DND-41 (cell line): ENCODE measurements at regions not wholly inside any gene's neighbourhood (a gene's known extent, or its start where the extent isn't known, plus 50 kb on each side); places are given as distances from the start of the nearest gene placed in this dataset.

ENCODE experiments used
- EZH2 ChIP-seq: IDR thresholded peaks from 3 replicates; pipeline ENCODE4 v1.6.1; 2012; ENCODE audit warnings: borderline replicate concordance, low read depth, mild to moderate bottlenecking, moderate library complexity, low read length, inconsistent platforms; ENCODE audit not compliant: severe bottlenecking
- TF ChIP-seq, protein P1 (sequence below): IDR thresholded peaks from 2 replicates; pipeline ENCODE4 v1.5.1; 2012; ENCODE audit warnings: borderline replicate concordance, low read length, moderate library complexity, mild to moderate bottlenecking; ENCODE audit not compliant: poor library complexity, severe bottlenecking; ENCODE audit errors: extremely low read depth

DNA sequence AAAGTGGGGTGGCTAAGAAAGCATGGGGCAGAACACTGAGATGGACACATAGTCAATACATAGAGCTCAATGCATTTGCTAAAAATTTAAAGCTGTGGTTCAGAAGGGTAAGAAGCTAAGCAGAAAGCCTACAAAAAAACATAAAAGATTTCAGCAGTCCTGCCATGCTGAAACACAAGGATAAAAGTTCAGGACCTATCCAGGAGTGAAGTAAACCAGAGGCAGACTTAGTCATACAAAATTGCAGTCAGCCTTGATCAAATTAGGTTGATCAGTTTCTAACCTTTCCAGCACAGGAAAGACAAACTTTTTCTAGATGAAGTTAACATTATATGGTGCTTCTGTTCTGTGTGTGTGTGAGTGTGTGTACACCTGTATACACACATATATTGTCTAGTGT lies 120.8 kb upstream of the RBMS1 start:
- TF ChIP-seq, protein P1, sequence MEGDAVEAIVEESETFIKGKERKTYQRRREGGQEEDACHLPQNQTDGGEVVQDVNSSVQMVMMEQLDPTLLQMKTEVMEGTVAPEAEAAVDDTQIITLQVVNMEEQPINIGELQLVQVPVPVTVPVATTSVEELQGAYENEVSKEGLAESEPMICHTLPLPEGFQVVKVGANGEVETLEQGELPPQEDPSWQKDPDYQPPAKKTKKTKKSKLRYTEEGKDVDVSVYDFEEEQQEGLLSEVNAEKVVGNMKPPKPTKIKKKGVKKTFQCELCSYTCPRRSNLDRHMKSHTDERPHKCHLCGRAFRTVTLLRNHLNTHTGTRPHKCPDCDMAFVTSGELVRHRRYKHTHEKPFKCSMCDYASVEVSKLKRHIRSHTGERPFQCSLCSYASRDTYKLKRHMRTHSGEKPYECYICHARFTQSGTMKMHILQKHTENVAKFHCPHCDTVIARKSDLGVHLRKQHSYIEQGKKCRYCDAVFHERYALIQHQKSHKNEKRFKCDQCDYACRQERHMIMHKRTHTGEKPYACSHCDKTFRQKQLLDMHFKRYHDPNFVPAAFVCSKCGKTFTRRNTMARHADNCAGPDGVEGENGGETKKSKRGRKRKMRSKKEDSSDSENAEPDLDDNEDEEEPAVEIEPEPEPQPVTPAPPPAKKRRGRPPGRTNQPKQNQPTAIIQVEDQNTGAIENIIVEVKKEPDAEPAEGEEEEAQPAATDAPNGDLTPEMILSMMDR: no peak
- no peak for TF ChIP-seq EZH2
